IMR-90 (cell line): ENCODE measurements at regions not wholly inside any gene's neighbourhood (a gene's known extent, or its start where the extent isn't known, plus 50 kb on each side); places are given as distances from the start of the nearest gene placed in this dataset.

Experiments used
- ATAC-seq: fragments of 200-7000 bp; cut with Tn5 transposase; 2 replicates; pipeline ENCODE4 v1.9.1; 2020; ENCODE audit warnings: low read depth, mild to moderate bottlenecking, moderate library complexity
- BruUV-seq: library from RNA; stranded (reverse); fragments of 400-500 nt; replicated peaks from 2 replicates; lab custom pipeline; 2021; lab: Mats Ljungman, UMichigan
- CTCF ChIA-PET: fragments of 300-600 bp; formaldehyde crosslinking; extraction: SDS; loops from one replicate; lab custom pipeline; 2021; ENCODE audit warnings: antibody characterized with exemption; lab: Yijun Ruan, JAX
- POLR2A ChIA-PET: fragments of 300-600 bp; sonication (Branson Sonifier 250); formaldehyde crosslinking; loops from one replicate; lab custom pipeline; 2022; ENCODE audit warnings: antibody characterized with exemption; ENCODE audit not compliant: unreplicated experiment; lab: Charles Lee
- DNase-seq: peaks from one replicate; pipeline ENCODE4 v3.0.0; 2013
- H2AFZ ChIP-seq: replicated peaks from 2 replicates; pipeline ENCODE3; 2013; ENCODE audit warnings: low read length, mild to moderate bottlenecking; ENCODE audit not compliant: poor library complexity
- H2AK5ac ChIP-seq: 2 replicates; pipeline ENCODE4 v1.6.1; 2013; ENCODE audit warnings: low read depth, low read length, inconsistent platforms
- H2AK9ac ChIP-seq: replicated peaks from 2 replicates; pipeline ENCODE3; 2013; ENCODE audit warnings: mild to moderate bottlenecking, low read depth, low read length, moderate library complexity; ENCODE audit not compliant: poor library complexity
- H2BK120ac ChIP-seq: 2 replicates; pipeline ENCODE4 v1.6.1; 2013; ENCODE audit warnings: low read depth, low read length, inconsistent platforms
- H2BK15ac ChIP-seq: 3 replicates; pipeline ENCODE4 v1.6.1; 2013; ENCODE audit warnings: low read depth, low read length, inconsistent platforms
- H2BK20ac ChIP-seq: 2 replicates; pipeline ENCODE4 v1.6.1; 2013; ENCODE audit warnings: low read depth, mild to moderate bottlenecking, inconsistent platforms, low read length, moderate library complexity
- H2BK5ac ChIP-seq: 2 replicates; pipeline ENCODE4 v1.6.1; 2013; ENCODE audit warnings: mild to moderate bottlenecking, low read depth, low read length, inconsistent platforms; ENCODE audit not compliant: poor library complexity, severe bottlenecking
- H3K14ac ChIP-seq: replicated peaks from 2 replicates; pipeline ENCODE4 v1.6.1; 2013; ENCODE audit warnings: low read depth, low read length, inconsistent platforms
- H3K18ac ChIP-seq: 2 replicates; pipeline ENCODE4 v1.6.1; 2013; ENCODE audit warnings: low read depth, low read length, control low read depth
- H3K23ac ChIP-seq: 2 replicates; pipeline ENCODE4 v1.6.1; 2013; ENCODE audit warnings: low read depth, low read length, inconsistent platforms
- H3K27ac ChIP-seq: 2 replicates; pipeline ENCODE4 v1.5.1; 2013; ENCODE audit warnings: mild to moderate bottlenecking, control low read depth, low read length; ENCODE audit not compliant: insufficient read depth
- H3K27me3 ChIP-seq: 2 replicates; pipeline ENCODE4 v1.6.1; 2013; ENCODE audit warnings: low read length; ENCODE audit not compliant: control insufficient read depth, insufficient read depth
- H3K36me3 ChIP-seq: 2 replicates; pipeline ENCODE4 v1.6.1; 2013; ENCODE audit warnings: low read length, mixed read lengths; ENCODE audit not compliant: control insufficient read depth, insufficient read depth
- H3K4ac ChIP-seq: 2 replicates; pipeline ENCODE4 v1.6.1; 2013; ENCODE audit warnings: low read depth, low read length, inconsistent platforms
- H3K4me1 ChIP-seq: 2 replicates; pipeline ENCODE4 v1.6.1; 2013; ENCODE audit warnings: low read length, mixed read lengths; ENCODE audit not compliant: control insufficient read depth, insufficient read depth
- H3K4me2 ChIP-seq: 2 replicates; pipeline ENCODE4 v1.6.1; 2013; ENCODE audit warnings: low read depth, mild to moderate bottlenecking, control low read depth, low read length, moderate library complexity
- H3K4me3 ChIP-seq: 2 replicates; pipeline ENCODE4 v1.5.1; 2013; ENCODE audit warnings: low read depth, mild to moderate bottlenecking, control low read depth, low read length, moderate library complexity; ENCODE audit not compliant: insufficient read depth
- H3K56ac ChIP-seq: 2 replicates; pipeline ENCODE4 v1.6.1; 2013; ENCODE audit warnings: low read length, inconsistent platforms; ENCODE audit not compliant: insufficient read depth; ENCODE audit errors: extremely low read depth
- H3K79me1 ChIP-seq, 2 experiments: 2 replicates each; pipeline ENCODE4 v1.6.1; 2013; ENCODE audit warnings: low read length in 2 of 2, inconsistent platforms in 1 of 2, low read depth in 1 of 2
- H3K9ac ChIP-seq: 2 replicates; pipeline ENCODE4 v1.6.1; 2013; ENCODE audit warnings: low read depth, low read length, control low read depth
- H3K9me1 ChIP-seq: 2 replicates; pipeline ENCODE4 v1.6.1; 2013; ENCODE audit warnings: low read length, inconsistent platforms; ENCODE audit not compliant: insufficient read depth
- H3K9me3 ChIP-seq: 2 replicates; pipeline ENCODE4 v1.6.1; 2013; ENCODE audit warnings: low read length; ENCODE audit not compliant: control insufficient read depth, insufficient read depth
- H4K20me1 ChIP-seq: 2 replicates; pipeline ENCODE4 v1.6.1; 2013; ENCODE audit warnings: low read length, inconsistent platforms; ENCODE audit not compliant: insufficient read depth
- H4K5ac ChIP-seq: 2 replicates; pipeline ENCODE4 v1.6.1; 2013; ENCODE audit warnings: mild to moderate bottlenecking, low read depth, low read length, control low read depth
- H4K8ac ChIP-seq, 2 experiments: 2 replicates each; pipeline ENCODE4 v1.6.1; 2013; ENCODE audit warnings: low read depth in 2 of 2, low read length in 2 of 2, control low read depth in 1 of 2, inconsistent platforms in 1 of 2
- H4K91ac ChIP-seq: 2 replicates; pipeline ENCODE4 v1.6.1; 2013; ENCODE audit warnings: low read depth, low read length, inconsistent platforms; ENCODE audit not compliant: insufficient read depth
- BHLHE40 ChIP-seq: fragments of 150-350 bp; IDR thresholded peaks from 2 replicates; pipeline ENCODE4 v1.6.1; 2016; ENCODE audit warnings: mild to moderate bottlenecking, low read depth, low read length
- CEBPB ChIP-seq: IDR thresholded peaks from 2 replicates; pipeline ENCODE4 v1.6.1; 2012; ENCODE audit warnings: low read depth, low read length, improper control_type of control experiment
- CHD1 ChIP-seq: IDR thresholded peaks from 2 replicates; pipeline ENCODE4 v1.6.1; 2012; ENCODE audit warnings: low read depth, low read length, improper control_type of control experiment
- CTCF ChIP-seq: conservative IDR thresholded peaks from 2 replicates; pipeline ENCODE4 v1.5.1; 2012; ENCODE audit warnings: mild to moderate bottlenecking, low read depth, low read length, improper control_type of control experiment
- ELK1 ChIP-seq: fragments of 150-350 bp; IDR thresholded peaks from 2 replicates; pipeline ENCODE4 v1.6.1; 2016; ENCODE audit warnings: low read depth, mild to moderate bottlenecking, low read length, moderate library complexity, borderline replicate concordance
- FOS ChIP-seq: fragments of 150-350 bp; IDR thresholded peaks from 2 replicates; pipeline ENCODE4 v1.6.1; 2016; ENCODE audit warnings: low read depth, low read length
- MAZ ChIP-seq: IDR thresholded peaks from 2 replicates; pipeline ENCODE4 v1.6.1; 2012; ENCODE audit warnings: low read depth, mild to moderate bottlenecking, low read length, improper control_type of control experiment, moderate library complexity, borderline replicate concordance
- MXI1 ChIP-seq: IDR thresholded peaks from 2 replicates; pipeline ENCODE4 v1.6.1; 2012; ENCODE audit warnings: low read depth, mild to moderate bottlenecking, low read length, moderate library complexity, borderline replicate concordance
- NFE2L2 ChIP-seq: fragments of 150-350 bp; IDR thresholded peaks from 2 replicates; pipeline ENCODE4 v1.6.1; 2016; ENCODE audit warnings: low read depth, mild to moderate bottlenecking, low read length
- RAD21 ChIP-seq: IDR thresholded peaks from 2 replicates; pipeline ENCODE4 v1.6.1; 2012; ENCODE audit warnings: low read length, improper control_type of control experiment
- RFX5 ChIP-seq: IDR thresholded peaks from 2 replicates; pipeline ENCODE4 v1.8.0; 2012; ENCODE audit warnings: low read depth, mild to moderate bottlenecking, low read length, moderate library complexity
- SMC3 ChIP-seq: fragments of 150-350 bp; IDR thresholded peaks from 2 replicates; pipeline ENCODE4 v1.6.1; 2016; ENCODE audit warnings: low read depth, mild to moderate bottlenecking, antibody characterized with exemption, low read length, moderate library complexity
- USF2 ChIP-seq: fragments of 150-350 bp; IDR thresholded peaks from 2 replicates; pipeline ENCODE4 v1.6.1; 2017; ENCODE audit warnings: mild to moderate bottlenecking, antibody characterized with exemption, low read length, low read depth
- WGBS, 2 experiments: methylation state at CpG; one replicate each; pipeline versions ENCODE4 v1.1.5 to v1.1.7; 2013; ENCODE audit warnings: missing lambda C conversion rate in 2 of 2; ENCODE audit not compliant: insufficient read length in 1 of 2; ENCODE audit errors: extremely low coverage in 2 of 2; 5-methylcytosine and 5-hydroxymethylcytosine counted together
- dilution Hi-C: fragments of 300-500 bp; cut with HindIII; formaldehyde crosslinking; loops from one replicate; pipeline ENCODE4 v1.14.3; 2018; ENCODE audit warnings: low sequenced_read_pairs; ENCODE audit not compliant: unreplicated experiment
- in situ Hi-C: fragments of 300-500 bp; cut with MboI; formaldehyde crosslinking; loops from 3 replicates; pipeline ENCODE4 v1.14.3; 2019; ENCODE audit warnings: low sequenced_read_pairs, inconsistent platforms, mixed read lengths
- intact Hi-C: fragments of 100-400 bp; cut with micrococcal nuclease; formaldehyde crosslinking; loops from 2 replicates; pipeline ENCODE4 v1.10.0; 2022

- H3K4ac ChIP-seq, result no peak overlapping the region
- no peak overlapping the region for H2AFZ ChIP-seq
- ATAC-seq, result no peak
- H2BK120ac ChIP-seq, result no peak overlapping the region
- H3K27ac ChIP-seq, result no peak overlapping the region
- H3K4me3 ChIP-seq, result no peak overlapping the region
- TF ChIP-seq CTCF (no peak), BHLHE40 (no peak), CHD1 (no peak), MAZ (no peak), CEBPB (no peak), USF2 (no peak), RFX5 (no peak), SMC3 (no peak), NFE2L2 (no peak), FOS (no peak), ELK1 (no peak), RAD21 (no peak), MXI1 (no peak)
- no peaks in the 10 kb centered on the region for H3K4me1 ChIP-seq
- H2BK15ac ChIP-seq, result no peak overlapping the region
- H4K8ac ChIP-seq, result no peak overlapping the region
- CTCF ChIA-PET, result no interaction called here
- in situ Hi-C loops, result no loop called here
- no peak overlapping the region for H2BK20ac ChIP-seq
- no peaks in the 10 kb centered on the region for H3K36me3 ChIP-seq
- no peak overlapping the region for H2BK5ac ChIP-seq
- WGBS, 2 experiments, result no CpG with 5 or more reads among the region's 1 CpG
- no peak overlapping the region for H4K91ac ChIP-seq
- H3K9ac ChIP-seq, result no peak overlapping the region
- H2AK9ac ChIP-seq, result no peak overlapping the region
- intact Hi-C loops, result no loop called here
- H3K14ac ChIP-seq, result no peak overlapping the region
- no peaks in the 10 kb centered on the region for H4K20me1 ChIP-seq
- H3K18ac ChIP-seq, result no peak overlapping the region
- POLR2A ChIA-PET, result no interaction called here
- H4K5ac ChIP-seq, result no peak overlapping the region
- no peaks in the 10 kb centered on the region for H3K9me1 ChIP-seq
- no peak for DNase-seq
- dilution Hi-C loops, result no loop called here
- no peak overlapping the region for H3K4me2 ChIP-seq
- H3K23ac ChIP-seq, result no peak overlapping the region
- H3K79me1 ChIP-seq, result no peaks in the 10 kb centered on the region
- H3K56ac ChIP-seq, result no peak overlapping the region
- no peak overlapping the region for H2AK5ac ChIP-seq
- no peaks in the 10 kb centered on the region for H3K9me3 ChIP-seq
- H3K27me3 ChIP-seq, result no peaks in the 10 kb centered on the region
- no TSS peak for BruUV-seq
These were observed 756.3 kb downstream of the SATB2 start for GRCh38 chr2:198701481-198701880.
